Esophagus squamous epithelium (tissue), 5 donors: ENCODE measurements at regions not wholly inside any gene's neighbourhood (a gene's known extent, or its start where the extent isn't known, plus 50 kb on each side); places are given as distances from the start of the nearest gene placed in this dataset.

Experiments used
- DNase-seq: peaks from one replicate; lab custom pipeline; 2025; lab: John Stamatoyannopoulos, UW
- H3K27ac ChIP-seq, 4 donors: fragments of 200-600 bp; sonication (generic); one replicate each; pipeline ENCODE4 v1.5.1; 2016 to 2019; ENCODE audit warnings: mild to moderate bottlenecking in 1 of 4
- H3K27me3 ChIP-seq, 4 donors: fragments of 200-600 bp; sonication (generic); 1 replicate in 3 of 4; 2 replicates in 1 of 4; pipeline versions ENCODE4 v1.5.1 to v1.6.0; 2017 to 2021; ENCODE audit warnings: antibody characterized with exemption in 1 of 4
- H3K36me3 ChIP-seq, 3 donors: fragments of 200-600 bp; sonication (generic); one replicate each; pipeline ENCODE4 v1.5.1; 2016 to 2019
- H3K4me1 ChIP-seq, 3 donors: fragments of 200-600 bp; sonication (generic); one replicate each; pipeline ENCODE4 v1.5.1; 2017 to 2019
- H3K4me3 ChIP-seq, 4 donors: fragments of 200-600 bp; sonication (generic); 1 replicate in 3 of 4; 2 replicates in 1 of 4; pipeline ENCODE4 v1.5.1; 2016 to 2019; ENCODE audit warnings: mild to moderate bottlenecking in 2 of 4, moderate library complexity in 1 of 4
- H3K9me3 ChIP-seq, 3 donors: fragments of 200-600 bp; sonication (generic); one replicate each; pipeline ENCODE4 v1.5.1; 2016 to 2019
- CTCF ChIP-seq, 6 experiments: fragments of 450-650 bp in 4 of 6; fragments of 200-600 bp in 2 of 6; sonication (generic) in 2 of 6; IDR thresholded peaks; one replicate each; pipeline ENCODE4 v1.5.1; 2016 to 2019; ENCODE audit warnings: antibody characterized with exemption in 6 of 6, mild to moderate bottlenecking in 4 of 6, moderate library complexity in 4 of 6
- POLR2A ChIP-seq, 4 donors: fragments of 450-650 bp; IDR thresholded peaks; one replicate each; pipeline ENCODE4 v1.6.1; 2017; ENCODE audit warnings: antibody characterized with exemption in 4 of 4, mild to moderate bottlenecking in 4 of 4, moderate library complexity in 3 of 4
- WGBS, 2 donors: methylation state at CpG; one replicate each; pipeline ENCODE4 v1.1.5; 2018; 5-methylcytosine and 5-hydroxymethylcytosine counted together
- intact Hi-C: fragments of 100-400 bp; cut with DNase I; formaldehyde crosslinking; loops from one replicate; pipeline ENCODE4 v1.15.0; 2022
- donor health status: DM: yes; HTN: yes; CAD: no.

GRCh38 chr1:228996281-228996680, 261.0 kb downstream of the RHOU start:
- no peak overlapping the region for H3K4me3 ChIP-seq
- H3K4me1 ChIP-seq: no peaks in the 10 kb centered on the region
- H3K36me3 ChIP-seq: no peaks in the 10 kb centered on the region
- no peak overlapping the region for H3K27ac ChIP-seq
- intact Hi-C loops: no loop called here
- no peak for DNase-seq
- WGBS, 2 donors: 85 to 95% methylated on average over 5 of the region's 6 CpGs
- no peaks in the 10 kb centered on the region for H3K27me3 ChIP-seq
- TF ChIP-seq POLR2A (IDR thresholded peaks at IDR 0.05) (no peak), CTCF (IDR thresholded peaks at IDR 0.05) (no peak)
- H3K9me3 ChIP-seq: no peaks in the 10 kb centered on the region

- intact Hi-C loops: no loop called here
- no peak for DNase-seq
- Histone ChIP-seq H3K4me3 (no peak overlapping the region), H3K9me3 (no peaks in the 10 kb centered on the region), H3K27me3 (no peaks in the 10 kb centered on the region), H3K36me3 (no peaks in the 10 kb centered on the region), H3K4me1 (no peaks in the 10 kb centered on the region), H3K27ac (no peak overlapping the region)
- WGBS, 2 donors: 94 to 97% methylated on average over 4 of the region's 4 CpGs
- TF ChIP-seq CTCF (IDR thresholded peaks at IDR 0.05): no peak
- TF ChIP-seq POLR2A (IDR thresholded peaks at IDR 0.05): no peak
These were observed 262.5 kb downstream of the RHOU start for GRCh38 chr1:228997721-228998144.

GRCh38 chr1:228998179-228998578, 262.9 kb downstream of the RHOU start:
- H3K4me3 ChIP-seq: no peak overlapping the region
- intact Hi-C loops: no loop called here
- H3K9me3 ChIP-seq: no peaks in the 10 kb centered on the region
- no peaks in the 10 kb centered on the region for H3K27me3 ChIP-seq
- no peak overlapping the region for H3K27ac ChIP-seq
- TF ChIP-seq POLR2A (IDR thresholded peaks at IDR 0.05) (no peak), CTCF (IDR thresholded peaks at IDR 0.05) (no peak)
- H3K36me3 ChIP-seq: no peaks in the 10 kb centered on the region
- no peak for DNase-seq
- H3K4me1 ChIP-seq: no peaks in the 10 kb centered on the region
- 78 to 92% methylated on average over 6 of the region's 6 CpGs for WGBS, 2 donors

- TF ChIP-seq POLR2A (IDR thresholded peaks at IDR 0.05): no peak
- TF ChIP-seq CTCF (IDR thresholded peaks at IDR 0.05): no peak
- Histone ChIP-seq H3K4me3 (no peak overlapping the region), H3K4me1 (no peaks in the 10 kb centered on the region), H3K27me3 (no peaks in the 10 kb centered on the region), H3K27ac (no peak overlapping the region), H3K36me3 (no peaks in the 10 kb centered on the region), H3K9me3 (no peaks in the 10 kb centered on the region)
- WGBS, 2 donors: 83 to 84% methylated on average over 9 of the region's 9 CpGs
- intact Hi-C loops: no loop called here
- DNase-seq: no peak
These were observed 264.3 kb downstream of the RHOU start for GRCh38 chr1:228999446-229000170.

- Histone ChIP-seq H3K36me3 (no peaks in the 10 kb centered on the region), H3K4me1 (no peaks in the 10 kb centered on the region), H3K9me3 (no peaks in the 10 kb centered on the region), H3K4me3 (no peak overlapping the region), H3K27ac (no peak overlapping the region), H3K27me3 (no peaks in the 10 kb centered on the region)
- TF ChIP-seq CTCF (IDR thresholded peaks at IDR 0.05) (no peak), POLR2A (IDR thresholded peaks at IDR 0.05) (no peak)
- intact Hi-C loops: no loop called here
- DNase-seq: no peak
- 88 to 90% methylated on average over 8 of the region's 8 CpGs for WGBS, 2 donors
These were observed 264.9 kb downstream of the RHOU start for GRCh38 chr1:229000187-229000586.
